Panc1 (cell line): ENCODE measurements at regions not wholly inside any gene's neighbourhood (a gene's known extent, or its start where the extent isn't known, plus 50 kb on each side); places are given as distances from the start of the nearest gene placed in this dataset.

Source experiments
- ATAC-seq: fragments of 200-7000 bp; cut with Tn5 transposase; 2 replicates; pipeline ENCODE4 v1.9.1; 2020; ENCODE audit warnings: mild to moderate bottlenecking, moderate library complexity
- BruUV-seq: library from RNA; stranded (reverse); fragments of 400-500 nt; replicated peaks from 2 replicates; lab custom pipeline; 2021; lab: Mats Ljungman, UMichigan
- CTCF ChIA-PET: fragments of 300-600 bp; sonication (Branson Sonifier 250); formaldehyde crosslinking; loops from one replicate; lab custom pipeline; 2022; ENCODE audit warnings: antibody characterized with exemption; lab: Charles Lee
- POLR2A ChIA-PET: fragments of 300-600 bp; sonication (Branson Sonifier 250); formaldehyde crosslinking; loops from one replicate; lab custom pipeline; 2022; ENCODE audit warnings: antibody characterized with exemption; lab: Charles Lee
- DNase-seq: peaks from one replicate; pipeline ENCODE4 v3.0.0-alpha.2; 2010; ENCODE audit warnings: low read depth, low spot score
- H3K27ac ChIP-seq: 2 replicates; pipeline ENCODE4 v1.5.1; 2011; ENCODE audit warnings: mild to moderate bottlenecking, low read length, inconsistent platforms
- H3K27me3 ChIP-seq: fragments of 200-500 bp; sonication (Bioruptor generic); 2 replicates; pipeline ENCODE4 v1.6.0; 2014; ENCODE audit warnings: low read length, inconsistent platforms; ENCODE audit not compliant: control insufficient read depth, insufficient read depth
- H3K36me3 ChIP-seq: fragments of 200-500 bp; sonication (Bioruptor generic); 2 replicates; pipeline ENCODE4 v1.5.1; 2014; ENCODE audit warnings: inconsistent platforms, mild to moderate bottlenecking, low read length, moderate library complexity; ENCODE audit not compliant: control insufficient read depth, insufficient read depth
- H3K4me1 ChIP-seq: 2 replicates; pipeline ENCODE4 v1.5.1; 2011; ENCODE audit warnings: inconsistent platforms, mild to moderate bottlenecking, low read length, moderate library complexity; ENCODE audit not compliant: control insufficient read depth, insufficient read depth
- H3K4me3 ChIP-seq, 2 experiments: 2 replicates each; pipeline ENCODE4 v1.5.1; 2011 to 2012; ENCODE audit warnings: low read depth in 2 of 2, low read length in 2 of 2, mild to moderate bottlenecking in 2 of 2, inconsistent platforms in 1 of 2, moderate library complexity in 1 of 2
- H3K9me3 ChIP-seq: fragments of 200-500 bp; sonication (Bioruptor generic); 2 replicates; pipeline ENCODE4 v1.5.1; 2014; ENCODE audit warnings: low read depth, mild to moderate bottlenecking, inconsistent platforms, low read length, moderate library complexity; ENCODE audit not compliant: control insufficient read depth, insufficient read depth
- POLR2AphosphoS5 ChIP-seq: IDR thresholded peaks from 2 replicates; pipeline ENCODE4 v1.6.1; 2012; ENCODE audit warnings: mild to moderate bottlenecking, low read depth, low read length, moderate library complexity
- SIN3A ChIP-seq: IDR thresholded peaks from 2 replicates; pipeline ENCODE4 v1.6.1; 2012; ENCODE audit warnings: low read depth, mild to moderate bottlenecking, low read length, moderate library complexity, borderline replicate concordance; ENCODE audit not compliant: insufficient read depth
- TCF7L2 ChIP-seq: IDR thresholded peaks from 2 replicates; pipeline ENCODE4 v1.6.1; 2011; ENCODE audit warnings: mild to moderate bottlenecking, low read depth, low read length, inconsistent platforms
- in situ Hi-C: cut with HindIII; loops from 2 replicates; pipeline ENCODE4 v1.10.0; 2016; ENCODE audit warnings: low sequenced_read_pairs, low pct_unique_long_range_greater_than_20kb
- intact Hi-C: fragments of 100-400 bp; cut with micrococcal nuclease; formaldehyde crosslinking; loops from one replicate; pipeline ENCODE4 v1.10.0; 2022; ENCODE audit not compliant: unreplicated experiment
- TF ChIP-seq, protein P1 (sequence below), 2 experiments: IDR thresholded peaks; 2 replicates each; pipeline ENCODE4 v1.6.1; 2011 to 2012; ENCODE audit warnings: low read depth in 2 of 2, control low read depth in 1 of 2, low read length in 1 of 2, mild to moderate bottlenecking in 1 of 2, moderate library complexity in 1 of 2; ENCODE audit not compliant: insufficient read depth in 1 of 2
- TF ChIP-seq, protein P2 (sequence below): fragments of 450-650 bp; IDR thresholded peaks from 2 replicates; pipeline ENCODE4 v1.5.1; 2017; ENCODE audit warnings: mild to moderate bottlenecking

DNA sequence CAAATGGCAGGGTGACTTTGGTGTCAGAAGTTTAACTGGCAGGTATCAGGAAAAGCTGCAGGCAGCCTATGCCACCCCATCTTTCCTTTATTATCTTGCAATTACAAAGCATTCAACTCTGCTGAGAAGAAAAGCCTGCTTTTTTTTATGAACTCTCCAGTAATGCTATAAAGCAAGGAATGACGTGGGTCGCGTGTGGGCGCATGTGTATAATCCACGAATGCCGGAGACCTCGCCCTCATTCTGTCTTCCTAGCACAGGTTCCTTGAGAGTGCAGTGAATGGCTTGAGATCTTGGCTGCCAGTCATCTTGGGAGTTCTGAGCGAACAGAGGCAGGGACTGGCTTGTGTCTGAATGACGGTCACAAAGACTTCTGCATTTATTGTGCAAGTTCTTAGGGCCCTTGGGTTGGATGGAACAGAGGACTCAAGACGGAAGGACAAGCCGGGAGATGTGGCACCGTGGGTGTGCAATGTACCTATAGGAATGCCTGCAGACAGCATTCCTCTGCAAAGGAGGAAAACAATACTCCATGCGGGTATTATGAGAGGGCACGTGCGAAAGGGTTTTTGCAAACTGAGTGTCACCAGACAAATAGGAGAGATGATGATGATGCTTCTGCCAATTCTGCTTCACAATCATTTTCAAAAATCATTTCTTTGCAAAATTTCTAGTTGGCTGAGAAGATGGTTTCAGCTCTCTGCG, 96.1 kb upstream of the ELAC2 start:
- BruUV-seq: no TSS peak
- in situ Hi-C loops (no loop called here), intact Hi-C loops (no loop called here)
- TF ChIP-seq POLR2AphosphoS5: no peak
- TF ChIP-seq, protein P1, sequence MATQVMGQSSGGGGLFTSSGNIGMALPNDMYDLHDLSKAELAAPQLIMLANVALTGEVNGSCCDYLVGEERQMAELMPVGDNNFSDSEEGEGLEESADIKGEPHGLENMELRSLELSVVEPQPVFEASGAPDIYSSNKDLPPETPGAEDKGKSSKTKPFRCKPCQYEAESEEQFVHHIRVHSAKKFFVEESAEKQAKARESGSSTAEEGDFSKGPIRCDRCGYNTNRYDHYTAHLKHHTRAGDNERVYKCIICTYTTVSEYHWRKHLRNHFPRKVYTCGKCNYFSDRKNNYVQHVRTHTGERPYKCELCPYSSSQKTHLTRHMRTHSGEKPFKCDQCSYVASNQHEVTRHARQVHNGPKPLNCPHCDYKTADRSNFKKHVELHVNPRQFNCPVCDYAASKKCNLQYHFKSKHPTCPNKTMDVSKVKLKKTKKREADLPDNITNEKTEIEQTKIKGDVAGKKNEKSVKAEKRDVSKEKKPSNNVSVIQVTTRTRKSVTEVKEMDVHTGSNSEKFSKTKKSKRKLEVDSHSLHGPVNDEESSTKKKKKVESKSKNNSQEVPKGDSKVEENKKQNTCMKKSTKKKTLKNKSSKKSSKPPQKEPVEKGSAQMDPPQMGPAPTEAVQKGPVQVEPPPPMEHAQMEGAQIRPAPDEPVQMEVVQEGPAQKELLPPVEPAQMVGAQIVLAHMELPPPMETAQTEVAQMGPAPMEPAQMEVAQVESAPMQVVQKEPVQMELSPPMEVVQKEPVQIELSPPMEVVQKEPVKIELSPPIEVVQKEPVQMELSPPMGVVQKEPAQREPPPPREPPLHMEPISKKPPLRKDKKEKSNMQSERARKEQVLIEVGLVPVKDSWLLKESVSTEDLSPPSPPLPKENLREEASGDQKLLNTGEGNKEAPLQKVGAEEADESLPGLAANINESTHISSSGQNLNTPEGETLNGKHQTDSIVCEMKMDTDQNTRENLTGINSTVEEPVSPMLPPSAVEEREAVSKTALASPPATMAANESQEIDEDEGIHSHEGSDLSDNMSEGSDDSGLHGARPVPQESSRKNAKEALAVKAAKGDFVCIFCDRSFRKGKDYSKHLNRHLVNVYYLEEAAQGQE (IDR thresholded peaks at IDR 0.05; ENCODE audit: insufficient read depth in 1 of 2, low read depth in 2 of 2, low read length in 1 of 2): no peak
- no peak for TF ChIP-seq SIN3A
- TF ChIP-seq, protein P2, sequence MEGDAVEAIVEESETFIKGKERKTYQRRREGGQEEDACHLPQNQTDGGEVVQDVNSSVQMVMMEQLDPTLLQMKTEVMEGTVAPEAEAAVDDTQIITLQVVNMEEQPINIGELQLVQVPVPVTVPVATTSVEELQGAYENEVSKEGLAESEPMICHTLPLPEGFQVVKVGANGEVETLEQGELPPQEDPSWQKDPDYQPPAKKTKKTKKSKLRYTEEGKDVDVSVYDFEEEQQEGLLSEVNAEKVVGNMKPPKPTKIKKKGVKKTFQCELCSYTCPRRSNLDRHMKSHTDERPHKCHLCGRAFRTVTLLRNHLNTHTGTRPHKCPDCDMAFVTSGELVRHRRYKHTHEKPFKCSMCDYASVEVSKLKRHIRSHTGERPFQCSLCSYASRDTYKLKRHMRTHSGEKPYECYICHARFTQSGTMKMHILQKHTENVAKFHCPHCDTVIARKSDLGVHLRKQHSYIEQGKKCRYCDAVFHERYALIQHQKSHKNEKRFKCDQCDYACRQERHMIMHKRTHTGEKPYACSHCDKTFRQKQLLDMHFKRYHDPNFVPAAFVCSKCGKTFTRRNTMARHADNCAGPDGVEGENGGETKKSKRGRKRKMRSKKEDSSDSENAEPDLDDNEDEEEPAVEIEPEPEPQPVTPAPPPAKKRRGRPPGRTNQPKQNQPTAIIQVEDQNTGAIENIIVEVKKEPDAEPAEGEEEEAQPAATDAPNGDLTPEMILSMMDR: no peak
- no peak for TF ChIP-seq TCF7L2
- H3K27ac ChIP-seq: no peak overlapping the region
- no peaks in the 10 kb centered on the region for H3K9me3 ChIP-seq
- no peaks in the 10 kb centered on the region for H3K4me1 ChIP-seq
- H3K4me3 ChIP-seq: no peak overlapping the region
- ATAC-seq (no peak), DNase-seq (no peak)
- H3K36me3 ChIP-seq: no peaks in the 10 kb centered on the region
- no peaks in the 10 kb centered on the region for H3K27me3 ChIP-seq
- POLR2A ChIA-PET: no interaction called here
- CTCF ChIA-PET: interaction anchor here (0.6 kb wide), 1 partner anchor 26 kb away, joined by 3 read pairs; no protein-coding TSS in a partner anchor

DNA sequence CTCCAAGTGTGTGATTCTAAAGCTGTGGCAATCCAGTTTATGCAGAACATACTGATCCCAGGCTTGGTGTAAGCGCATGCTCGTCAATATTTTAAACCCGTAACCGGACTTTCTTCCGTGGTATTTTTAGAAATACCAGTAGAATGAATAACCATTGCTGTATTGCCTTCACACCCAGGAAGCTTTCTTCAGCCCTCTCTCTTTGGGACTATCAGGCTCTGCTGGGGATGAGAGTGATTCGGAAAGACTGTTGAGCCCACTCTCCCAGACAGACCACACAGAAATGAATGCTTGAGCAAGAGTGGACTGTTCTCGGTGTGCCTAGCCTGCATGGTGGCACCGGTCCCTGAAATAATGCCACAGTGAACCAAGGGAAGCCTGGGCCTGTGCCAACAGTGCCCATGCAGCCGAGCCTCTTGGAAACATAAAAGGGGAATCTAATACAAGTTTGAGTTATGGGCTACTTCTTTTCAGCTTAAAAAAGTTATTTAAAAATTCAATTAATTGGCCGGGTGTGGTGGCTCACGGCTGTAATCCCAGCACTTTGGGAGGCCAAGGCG, 89.9 kb upstream of the ELAC2 start:
- TF ChIP-seq, protein P2: no peak
- no peak for TF ChIP-seq POLR2AphosphoS5
- no peak for TF ChIP-seq SIN3A
- TF ChIP-seq, protein P1 (IDR thresholded peaks at IDR 0.05; ENCODE audit: insufficient read depth in 1 of 2, low read depth in 2 of 2, low read length in 1 of 2): no peak
- TF ChIP-seq TCF7L2: no peak
- DNase-seq (no peak), ATAC-seq (no peak)
- intact Hi-C loops (no loop called here), in situ Hi-C loops (no loop called here)
- Histone ChIP-seq H3K27ac (no peak overlapping the region), H3K4me1 (no peaks in the 10 kb centered on the region), H3K4me3 (no peak overlapping the region), H3K9me3 (no peaks in the 10 kb centered on the region), H3K27me3 (no peaks in the 10 kb centered on the region), H3K36me3 (no peaks in the 10 kb centered on the region)
- CTCF ChIA-PET: no interaction called here
- no TSS peak for BruUV-seq
- POLR2A ChIA-PET: no interaction called here
